Sigmoid colon (tissue), 6 donors: ENCODE measurements at regions not wholly inside any gene's neighbourhood (a gene's known extent, or its start where the extent isn't known, plus 50 kb on each side); places are given as distances from the start of the nearest gene placed in this dataset.

Experiments
- DNase-seq: peaks from one replicate; pipeline ENCODE4 v3.0.0-alpha.2; 2019
- H3K27ac ChIP-seq, 4 donors: fragments of 200-600 bp; sonication (generic); one replicate each; pipeline ENCODE4 v1.5.1; 2016 to 2019; ENCODE audit warnings: mild to moderate bottlenecking in 1 of 4
- H3K27me3 ChIP-seq, 3 donors: fragments of 200-600 bp; sonication (generic); one replicate each; pipeline ENCODE4 v1.5.1; 2019; ENCODE audit warnings: mild to moderate bottlenecking in 1 of 3
- H3K36me3 ChIP-seq, 4 donors: fragments of 200-600 bp; sonication (generic); one replicate each; pipeline ENCODE4 v1.5.1; 2016 to 2019
- H3K4me1 ChIP-seq, 4 donors: fragments of 200-600 bp; sonication (generic); one replicate each; pipeline ENCODE4 v1.5.1; 2017 to 2019
- H3K4me3 ChIP-seq, 4 donors: fragments of 200-600 bp; sonication (generic); one replicate each; pipeline ENCODE4 v1.5.1; 2017 to 2019; ENCODE audit warnings: mild to moderate bottlenecking in 2 of 4, moderate library complexity in 1 of 4
- H3K9me3 ChIP-seq, 4 donors: fragments of 200-600 bp in 3 of 4; sonication (generic) in 3 of 4; one replicate each; pipeline versions ENCODE4 v1.5.1 to v1.6.1; 2013 to 2019
- EP300 ChIP-seq, 4 donors: sonication (generic); formaldehyde crosslinking; IDR thresholded peaks; one replicate each; pipeline ENCODE4 v1.6.1; 2017; ENCODE audit warnings: antibody characterized with exemption in 4 of 4
- POLR2A ChIP-seq, 2 donors: fragments of 450-650 bp; IDR thresholded peaks; one replicate each; pipeline ENCODE4 v1.6.1; 2016; ENCODE audit warnings: antibody characterized with exemption in 2 of 2, mild to moderate bottlenecking in 2 of 2, moderate library complexity in 2 of 2
- POLR2AphosphoS5 ChIP-seq, 4 donors: sonication (generic); formaldehyde crosslinking; IDR thresholded peaks; one replicate each; pipeline ENCODE4 v1.6.1; 2017; ENCODE audit warnings: antibody characterized with exemption in 4 of 4
- WGBS, 2 donors: extraction: QIAGEN DNeasy Blood & Tissue Kit; methylation state at CpG; one replicate each; pipeline ENCODE4 v1.1.7; 2013; 5-methylcytosine and 5-hydroxymethylcytosine counted together
- intact Hi-C: fragments of 100-400 bp; cut with DNase I; formaldehyde crosslinking; loops from one replicate; pipeline ENCODE4 v1.15.1; 2023
- TF ChIP-seq, protein P1 (sequence below), 4 experiments: fragments of 450-650 bp in 3 of 4; fragments of 200-600 bp in 1 of 4; IDR thresholded peaks; one replicate each; pipeline ENCODE4 v1.5.1; 2016 to 2019; ENCODE audit warnings: antibody characterized with exemption in 4 of 4, mild to moderate bottlenecking in 3 of 4, moderate library complexity in 2 of 4
- donor health status: healthy with polysubstance abuse.
- donor health status: healthy.

GRCh38 chr4:163911891-163912290 is 417.4 kb downstream of the TMA16 start:
- no peaks in the 10 kb centered on the region for H3K4me1 ChIP-seq
- no peak for TF ChIP-seq EP300 (IDR thresholded peaks at IDR 0.05)
- TF ChIP-seq, protein P1, sequence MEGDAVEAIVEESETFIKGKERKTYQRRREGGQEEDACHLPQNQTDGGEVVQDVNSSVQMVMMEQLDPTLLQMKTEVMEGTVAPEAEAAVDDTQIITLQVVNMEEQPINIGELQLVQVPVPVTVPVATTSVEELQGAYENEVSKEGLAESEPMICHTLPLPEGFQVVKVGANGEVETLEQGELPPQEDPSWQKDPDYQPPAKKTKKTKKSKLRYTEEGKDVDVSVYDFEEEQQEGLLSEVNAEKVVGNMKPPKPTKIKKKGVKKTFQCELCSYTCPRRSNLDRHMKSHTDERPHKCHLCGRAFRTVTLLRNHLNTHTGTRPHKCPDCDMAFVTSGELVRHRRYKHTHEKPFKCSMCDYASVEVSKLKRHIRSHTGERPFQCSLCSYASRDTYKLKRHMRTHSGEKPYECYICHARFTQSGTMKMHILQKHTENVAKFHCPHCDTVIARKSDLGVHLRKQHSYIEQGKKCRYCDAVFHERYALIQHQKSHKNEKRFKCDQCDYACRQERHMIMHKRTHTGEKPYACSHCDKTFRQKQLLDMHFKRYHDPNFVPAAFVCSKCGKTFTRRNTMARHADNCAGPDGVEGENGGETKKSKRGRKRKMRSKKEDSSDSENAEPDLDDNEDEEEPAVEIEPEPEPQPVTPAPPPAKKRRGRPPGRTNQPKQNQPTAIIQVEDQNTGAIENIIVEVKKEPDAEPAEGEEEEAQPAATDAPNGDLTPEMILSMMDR (IDR thresholded peaks at IDR 0.05), result no peak
- TF ChIP-seq POLR2A (IDR thresholded peaks at IDR 0.05), result no peak
- TF ChIP-seq POLR2AphosphoS5 (IDR thresholded peaks at IDR 0.05), result no peak
- no peak overlapping the region for H3K4me3 ChIP-seq
- WGBS, 2 donors, result 64 to 76% methylated on average over 5 of the region's 5 CpGs
- H3K27ac ChIP-seq, result no peak overlapping the region
- no peaks in the 10 kb centered on the region for H3K9me3 ChIP-seq
- intact Hi-C loops, result no loop called here
- H3K27me3 ChIP-seq, result no peaks in the 10 kb centered on the region
- no peaks in the 10 kb centered on the region for H3K36me3 ChIP-seq
- no peak for DNase-seq

DNA sequence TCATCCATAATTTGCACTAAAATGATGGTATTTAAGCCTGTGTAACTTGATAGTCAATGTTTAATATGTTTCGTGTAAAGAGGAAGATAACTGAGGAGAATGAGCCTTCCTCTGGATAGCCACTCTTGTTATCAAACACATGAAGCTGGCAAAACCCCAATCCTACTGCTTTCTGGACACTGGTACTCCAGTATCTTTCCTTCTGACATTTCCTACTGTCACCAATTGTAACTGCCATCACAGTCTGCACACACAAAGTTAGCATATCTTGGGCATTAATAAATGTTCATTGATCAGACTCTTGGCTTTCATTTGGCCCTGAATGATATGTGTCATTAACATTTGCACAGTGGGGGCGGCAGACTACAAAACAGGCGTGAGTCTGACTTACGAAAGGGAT is 419.1 kb downstream of the TMA16 start:
- TF ChIP-seq, protein P1 (IDR thresholded peaks at IDR 0.05), result no peak
- TF ChIP-seq POLR2AphosphoS5 (IDR thresholded peaks at IDR 0.05) (no peak), POLR2A (IDR thresholded peaks at IDR 0.05) (no peak), EP300 (IDR thresholded peaks at IDR 0.05) (no peak)
- H3K9me3 ChIP-seq, result no peaks in the 10 kb centered on the region
- no peak overlapping the region for H3K27ac ChIP-seq
- no peaks in the 10 kb centered on the region for H3K27me3 ChIP-seq
- WGBS, 2 donors, result 78 to 80% methylated on average over 4 of the region's 4 CpGs
- no peaks in the 10 kb centered on the region for H3K36me3 ChIP-seq
- intact Hi-C loops, result no loop called here
- no peak for DNase-seq
- H3K4me3 ChIP-seq, result no peak overlapping the region
- H3K4me1 ChIP-seq, result no peaks in the 10 kb centered on the region

- H3K4me1 ChIP-seq, result no peaks in the 10 kb centered on the region
- intact Hi-C loops, result no loop called here
Observed at GRCh38 chr4:163915896-163916295, 421.4 kb downstream of the TMA16 start.

GRCh38 chr4:163920426-163920825 is 425.9 kb downstream of the TMA16 start:
- TF ChIP-seq, protein P1 (IDR thresholded peaks at IDR 0.05), result no peak
- TF ChIP-seq EP300 (IDR thresholded peaks at IDR 0.05) (no peak), POLR2A (IDR thresholded peaks at IDR 0.05) (no peak), POLR2AphosphoS5 (IDR thresholded peaks at IDR 0.05) (no peak)
- H3K36me3 ChIP-seq, result no peaks in the 10 kb centered on the region
- no peaks in the 10 kb centered on the region for H3K4me1 ChIP-seq
- WGBS, 2 donors, result 70 to 73% methylated on average over 2 of the region's 2 CpGs
- no peak overlapping the region for H3K27ac ChIP-seq
- no peaks in the 10 kb centered on the region for H3K27me3 ChIP-seq
- no peak for DNase-seq
- intact Hi-C loops, result no loop called here
- H3K4me3 ChIP-seq, result no peak overlapping the region
- no peaks in the 10 kb centered on the region for H3K9me3 ChIP-seq

More at GRCh38 chr4:163915896-163916295, 421.4 kb downstream of the TMA16 start:
- no peaks in the 10 kb centered on the region for H3K36me3 ChIP-seq
- H3K27me3 ChIP-seq, result no peaks in the 10 kb centered on the region
- H3K4me3 ChIP-seq, result no peak overlapping the region
- WGBS, 2 donors, result 90 to 91% methylated on average over 3 of the region's 3 CpGs
- DNase-seq, result no peak
- H3K9me3 ChIP-seq, result no peaks in the 10 kb centered on the region
- no peak for TF ChIP-seq EP300 (IDR thresholded peaks at IDR 0.05)
- no peak for TF ChIP-seq POLR2A (IDR thresholded peaks at IDR 0.05)
- TF ChIP-seq, protein P1 (IDR thresholded peaks at IDR 0.05), result no peak
- TF ChIP-seq POLR2AphosphoS5 (IDR thresholded peaks at IDR 0.05), result no peak
- H3K27ac ChIP-seq, result no peak overlapping the region

DNA sequence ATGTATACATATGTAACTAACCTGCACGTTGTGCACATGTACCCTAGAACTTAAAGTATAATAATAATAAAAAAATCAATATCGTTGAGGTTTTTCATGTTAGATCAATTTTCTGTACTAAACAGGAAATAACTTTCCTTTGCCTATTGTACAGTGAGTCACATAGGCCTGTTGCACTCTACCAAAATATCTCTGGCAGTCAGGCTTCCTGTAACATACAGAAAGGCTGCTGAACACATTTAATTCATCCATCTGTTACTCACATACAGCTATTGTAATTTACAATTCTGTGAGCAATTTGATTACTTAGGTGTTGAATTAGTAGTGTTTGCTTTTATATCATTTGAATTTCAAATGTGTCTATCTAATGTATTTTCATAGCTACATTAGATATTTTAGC is 427.8 kb downstream of the TMA16 start:
- H3K4me3 ChIP-seq, result no peak overlapping the region
- no peaks in the 10 kb centered on the region for H3K9me3 ChIP-seq
- TF ChIP-seq POLR2A (IDR thresholded peaks at IDR 0.05) (no peak), EP300 (IDR thresholded peaks at IDR 0.05) (no peak)
- DNase-seq, result no peak
- WGBS, 2 donors, result 56 to 85% methylated on average over 2 of the region's 2 CpGs
- H3K27ac ChIP-seq, result no peak overlapping the region
- no peaks in the 10 kb centered on the region for H3K27me3 ChIP-seq
- H3K4me1 ChIP-seq, result no peaks in the 10 kb centered on the region
- no peaks in the 10 kb centered on the region for H3K36me3 ChIP-seq
- intact Hi-C loops, result no loop called here
